GM19438 (cell line): ENCODE measurements at regions not wholly inside any gene's neighbourhood (a gene's known extent, or its start where the extent isn't known, plus 50 kb on each side); places are given as distances from the start of the nearest gene placed in this dataset.

ENCODE experiments used
- ATAC-seq: cut with Tn5 transposase; IDR thresholded peaks from one replicate; pipeline ENCODE4 v1.9.1; 2021; ENCODE audit warnings: low read depth; ENCODE audit not compliant: unreplicated experiment

- no peak for ATAC-seq
Measured at GRCh38 chr4:107192601-107193000, 156.5 kb upstream of the DKK2 start.

GRCh38 chr4:107187091-107187490 is 151.0 kb upstream of the DKK2 start:
- no peak for ATAC-seq

GRCh38 chr4:107183155-107183774 is 147.2 kb upstream of the DKK2 start:
- peak; percentile 96 for ATAC-seq

GRCh38 chr4:107182347-107182746 is 146.2 kb upstream of the DKK2 start:
- ATAC-seq, result no peak

GRCh38 chr4:107166873-107167450 is 130.8 kb upstream of the DKK2 start:
- ATAC-seq, result no peak

GRCh38 chr4:107166181-107166580 is 130.1 kb upstream of the DKK2 start:
- ATAC-seq, result no peak

GRCh38 chr4:107164962-107165475 is 128.9 kb upstream of the DKK2 start:
- no peak for ATAC-seq

GRCh38 chr4:107156443-107156842 is 120.3 kb upstream of the DKK2 start:
- no peak for ATAC-seq

- ATAC-seq, result no peak
Measured at GRCh38 chr4:107155366-107155765, 119.3 kb upstream of the DKK2 start.

- no peak for ATAC-seq
Measured at GRCh38 chr4:107153956-107154355, 117.8 kb upstream of the DKK2 start.

- no peak for ATAC-seq
Measured at GRCh38 chr4:107153228-107153627, 117.1 kb upstream of the DKK2 start.

- ATAC-seq, result no peak
Measured at GRCh38 chr4:107151173-107151572, 115.1 kb upstream of the DKK2 start.

- no peak for ATAC-seq
Measured at GRCh38 chr4:107148904-107149303, 112.8 kb upstream of the DKK2 start.

- ATAC-seq, result no peak
Measured at GRCh38 chr4:107147873-107148272, 111.8 kb upstream of the DKK2 start.

- ATAC-seq, result no peak
Measured at GRCh38 chr4:107138433-107138832, 102.3 kb upstream of the DKK2 start.

GRCh38 chr4:107133965-107134653 is 98.0 kb upstream of the DKK2 start:
- ATAC-seq, result no peak

GRCh38 chr4:107131295-107131694 is 95.2 kb upstream of the DKK2 start:
- no peak for ATAC-seq

GRCh38 chr4:107130157-107130556 is 94.0 kb upstream of the DKK2 start:
- ATAC-seq, result no peak

- ATAC-seq, result no peak
Measured at GRCh38 chr4:107129611-107130010, 93.5 kb upstream of the DKK2 start.

- no peak for ATAC-seq
Measured at GRCh38 chr4:107129076-107129475, 93.0 kb upstream of the DKK2 start.

GRCh38 chr4:107128116-107128515 is 92.0 kb upstream of the DKK2 start:
- no peak for ATAC-seq

- no peak for ATAC-seq
Measured at GRCh38 chr4:107125496-107125895, 89.4 kb upstream of the DKK2 start.
